Esophagus squamous epithelium (tissue), 5 donors: ENCODE measurements at regions not wholly inside any gene's neighbourhood (a gene's known extent, or its start where the extent isn't known, plus 50 kb on each side); places are given as distances from the start of the nearest gene placed in this dataset.
A peak's percentile ranks its signal among the peaks of the same experiment; 100 is the strongest.

Source experiments
- DNase-seq: peaks from one replicate; lab custom pipeline; 2025; lab: John Stamatoyannopoulos, UW
- H3K27ac ChIP-seq, 4 donors: fragments of 200-600 bp; sonication (generic); one replicate each; pipeline ENCODE4 v1.5.1; 2016 to 2019; ENCODE audit warnings: mild to moderate bottlenecking in 1 of 4
- H3K27me3 ChIP-seq, 4 donors: fragments of 200-600 bp; sonication (generic); 1 replicate in 3 of 4; 2 replicates in 1 of 4; pipeline versions ENCODE4 v1.5.1 to v1.6.0; 2017 to 2021; ENCODE audit warnings: antibody characterized with exemption in 1 of 4
- H3K36me3 ChIP-seq, 3 donors: fragments of 200-600 bp; sonication (generic); one replicate each; pipeline ENCODE4 v1.5.1; 2016 to 2019
- H3K4me1 ChIP-seq, 3 donors: fragments of 200-600 bp; sonication (generic); one replicate each; pipeline ENCODE4 v1.5.1; 2017 to 2019
- H3K4me3 ChIP-seq, 4 donors: fragments of 200-600 bp; sonication (generic); 1 replicate in 3 of 4; 2 replicates in 1 of 4; pipeline ENCODE4 v1.5.1; 2016 to 2019; ENCODE audit warnings: mild to moderate bottlenecking in 2 of 4, moderate library complexity in 1 of 4
- H3K9me3 ChIP-seq, 3 donors: fragments of 200-600 bp; sonication (generic); one replicate each; pipeline ENCODE4 v1.5.1; 2016 to 2019
- CTCF ChIP-seq, 6 experiments: fragments of 450-650 bp in 4 of 6; fragments of 200-600 bp in 2 of 6; sonication (generic) in 2 of 6; IDR thresholded peaks; one replicate each; pipeline ENCODE4 v1.5.1; 2016 to 2019; ENCODE audit warnings: antibody characterized with exemption in 6 of 6, mild to moderate bottlenecking in 4 of 6, moderate library complexity in 4 of 6
- POLR2A ChIP-seq, 4 donors: fragments of 450-650 bp; IDR thresholded peaks; one replicate each; pipeline ENCODE4 v1.6.1; 2017; ENCODE audit warnings: antibody characterized with exemption in 4 of 4, mild to moderate bottlenecking in 4 of 4, moderate library complexity in 3 of 4
- WGBS, 2 donors: methylation state at CpG; one replicate each; pipeline ENCODE4 v1.1.5; 2018; 5-methylcytosine and 5-hydroxymethylcytosine counted together
- intact Hi-C: fragments of 100-400 bp; cut with DNase I; formaldehyde crosslinking; loops from one replicate; pipeline ENCODE4 v1.15.0; 2022
- donor health status: DM: yes; HTN: yes; CAD: no.

- peak overlapping the region in 1 of 4 donors; percentile 25 for H3K27ac ChIP-seq
- no peaks in the 10 kb centered on the region for H3K9me3 ChIP-seq
- peak overlapping the region in 2 of 4 donors; percentile 0 to 34 for H3K4me3 ChIP-seq
- no peaks in the 10 kb centered on the region for H3K36me3 ChIP-seq
- intact Hi-C loops = no loop called here
- H3K4me1 ChIP-seq = peaks cover 0 to 7% (median 0%) of the 10 kb centered on the region in 3 donors
- no peaks in the 10 kb centered on the region for H3K27me3 ChIP-seq
- WGBS, 2 donors = 55 to 56% methylated on average over 5 of the region's 5 CpGs
- DNase-seq = no peak
- TF ChIP-seq POLR2A (IDR thresholded peaks at IDR 0.05) (no peak), CTCF (IDR thresholded peaks at IDR 0.05) (no peak)
Measured at GRCh38 chr4:79626101-79626500, 218.1 kb upstream of the GK2 start.

- Histone ChIP-seq H3K27me3 (no peaks in the 10 kb centered on the region), H3K27ac (peak overlapping the region in 2 of 4 donors; percentile 9 to 25), H3K9me3 (no peaks in the 10 kb centered on the region), H3K36me3 (no peaks in the 10 kb centered on the region), H3K4me1 (peaks cover 0 to 7% (median 0%) of the 10 kb centered on the region in 3 donors), H3K4me3 (peak overlapping the region in 1 of 4 donors; percentile 34)
- 45 to 63% methylated on average over 2 of the region's 2 CpGs for WGBS, 2 donors
- intact Hi-C loops = no loop called here
- TF ChIP-seq CTCF (IDR thresholded peaks at IDR 0.05) = no peak
- no peak for TF ChIP-seq POLR2A (IDR thresholded peaks at IDR 0.05)
- DNase-seq = no peak
Measured at GRCh38 chr4:79625361-79625760, 217.3 kb upstream of the GK2 start.

- no peaks in the 10 kb centered on the region for H3K27me3 ChIP-seq
- H3K27ac ChIP-seq = peak overlapping the region in 2 of 4 donors; percentile 21 to 30
- DNase-seq = no peak
- peak overlapping the region in 2 of 4 donors; percentile 1 to 32 for H3K4me3 ChIP-seq
- no peaks in the 10 kb centered on the region for H3K36me3 ChIP-seq
- WGBS, 2 donors = 61 to 72% methylated on average over 12 of the region's 12 CpGs
- H3K4me1 ChIP-seq = peaks cover 0 to 7% (median 0%) of the 10 kb centered on the region in 3 donors
- intact Hi-C loops = no loop called here
- TF ChIP-seq POLR2A (IDR thresholded peaks at IDR 0.05) (no peak), CTCF (IDR thresholded peaks at IDR 0.05) (no peak)
- no peaks in the 10 kb centered on the region for H3K9me3 ChIP-seq
Measured at GRCh38 chr4:79623021-79623870, 215.2 kb upstream of the GK2 start.

- H3K36me3 ChIP-seq = no peaks in the 10 kb centered on the region
- no peak overlapping the region for H3K27ac ChIP-seq
- no peak overlapping the region for H3K4me3 ChIP-seq
- no peak for TF ChIP-seq POLR2A (IDR thresholded peaks at IDR 0.05)
- TF ChIP-seq CTCF (IDR thresholded peaks at IDR 0.05) = no peak
- 75 to 83% methylated on average over 1 of the region's 1 CpG for WGBS, 2 donors
- intact Hi-C loops = no loop called here
- no peaks in the 10 kb centered on the region for H3K27me3 ChIP-seq
- peaks cover 0 to 7% (median 0%) of the 10 kb centered on the region in 3 donors for H3K4me1 ChIP-seq
- no peaks in the 10 kb centered on the region for H3K9me3 ChIP-seq
- DNase-seq = no peak
Measured at GRCh38 chr4:79621061-79621460, 213.0 kb upstream of the GK2 start.

GRCh38 chr4:79620617-79621016 lies 212.6 kb upstream of the GK2 start:
- intact Hi-C loops = no loop called here
- no peak overlapping the region for H3K4me3 ChIP-seq
- no peaks in the 10 kb centered on the region for H3K27me3 ChIP-seq
- peaks cover 0 to 7% (median 0%) of the 10 kb centered on the region in 3 donors for H3K4me1 ChIP-seq
- no peak for DNase-seq
- TF ChIP-seq CTCF (IDR thresholded peaks at IDR 0.05) = no peak
- TF ChIP-seq POLR2A (IDR thresholded peaks at IDR 0.05) = no peak
- H3K9me3 ChIP-seq = no peaks in the 10 kb centered on the region
- H3K36me3 ChIP-seq = no peaks in the 10 kb centered on the region
- no peak overlapping the region for H3K27ac ChIP-seq
